H1 (cell line): ENCODE measurements at regions not wholly inside any gene's neighbourhood (a gene's known extent, or its start where the extent isn't known, plus 50 kb on each side); places are given as distances from the start of the nearest gene placed in this dataset.
A peak's percentile ranks its signal among the peaks of the same experiment; 100 is the strongest.

Source experiments
- CTCF ChIA-PET: fragments of 300-600 bp; sonication (Branson Sonifier 250); formaldehyde crosslinking; loops from one replicate; lab custom pipeline; 2021; ENCODE audit not compliant: partially characterized antibody; lab: Charles Lee
- POLR2A ChIA-PET: fragments of 300-600 bp; sonication (Branson Sonifier 250); formaldehyde crosslinking; loops from one replicate; lab custom pipeline; 2021; ENCODE audit warnings: inconsistent platforms; ENCODE audit not compliant: partially characterized antibody; lab: Charles Lee
- DNase-seq, 2 experiments: peaks; one replicate each; pipeline versions ENCODE4 v3.0.0 to v3.0.0-alpha.2; 2010 to 2022; ENCODE audit warnings: low spot score in 2 of 2, low read depth in 1 of 2, mixed read lengths in 1 of 2
- FAIRE-seq: peaks from 2 replicates; lab custom pipeline; 2011; peaks lifted over from hg19 to GRCh38; lab: Jason Lieb, UNC
- H2AFZ ChIP-seq: 2 replicates; pipeline ENCODE4 v1.8.1; 2012; ENCODE audit warnings: low read length, inconsistent platforms
- H2AK5ac ChIP-seq: 2 replicates; pipeline ENCODE4 v1.6.1; 2013; ENCODE audit warnings: low read depth, low read length
- H2BK120ac ChIP-seq: replicated peaks from 2 replicates; pipeline ENCODE3; 2013; ENCODE audit warnings: low read depth, low read length, inconsistent platforms
- H2BK12ac ChIP-seq: 2 replicates; pipeline ENCODE4 v1.6.1; 2013; ENCODE audit warnings: low read depth, low read length
- H2BK15ac ChIP-seq: 2 replicates; pipeline ENCODE4 v1.6.1; 2013; ENCODE audit warnings: low read length
- H2BK20ac ChIP-seq: 2 replicates; pipeline ENCODE4 v1.6.1; 2013; ENCODE audit warnings: low read length
- H2BK5ac ChIP-seq: 2 replicates; pipeline ENCODE4 v1.6.1; 2013; ENCODE audit warnings: low read depth, low read length
- H3K14ac ChIP-seq: 2 replicates; pipeline ENCODE4 v1.6.1; 2013; ENCODE audit warnings: inconsistent platforms; ENCODE audit not compliant: insufficient read length
- H3K18ac ChIP-seq: 2 replicates; pipeline ENCODE4 v1.6.1; 2013; ENCODE audit warnings: low read length; ENCODE audit errors: extremely low read depth
- H3K23ac ChIP-seq: 2 replicates; pipeline ENCODE4 v1.6.1; 2013; ENCODE audit warnings: inconsistent platforms; ENCODE audit not compliant: insufficient read length
- H3K23me2 ChIP-seq: 2 replicates; pipeline ENCODE4 v1.6.1; 2013; ENCODE audit warnings: low read depth, low read length
- H3K27ac ChIP-seq: 2 replicates; pipeline ENCODE4 v1.6.1; 2011; ENCODE audit warnings: low read depth, low read length, inconsistent platforms
- H3K27me3 ChIP-seq, 4 experiments: replicated peaks in 1 of 4; 1 replicate in 1 of 4; 2 replicates in 3 of 4; pipeline versions ENCODE4 v1.6.1 to v1.8.1; 2011 to 2013; ENCODE audit warnings: low read length in 3 of 4, mild to moderate bottlenecking in 3 of 4, inconsistent platforms in 2 of 4, mixed read lengths in 2 of 4, moderate library complexity in 1 of 4; ENCODE audit not compliant: control insufficient read depth in 3 of 4, insufficient read depth in 3 of 4; ENCODE audit errors: extremely low read depth in 1 of 4
- H3K36me3 ChIP-seq, 4 experiments: 2 replicates each; pipeline versions ENCODE4 v1.6.1 to v1.8.1; 2011 to 2013; ENCODE audit warnings: mild to moderate bottlenecking in 4 of 4, low read length in 3 of 4, moderate library complexity in 2 of 4, control low read depth in 1 of 4, inconsistent platforms in 1 of 4; ENCODE audit not compliant: insufficient read depth in 4 of 4, control insufficient read depth in 2 of 4
- H3K4ac ChIP-seq: replicated peaks from 2 replicates; pipeline ENCODE3; 2013; ENCODE audit warnings: low read length, low read depth, mixed read lengths, inconsistent platforms; ENCODE audit not compliant: insufficient read length
- H3K4me1 ChIP-seq, 4 experiments: replicated peaks in 1 of 4; 1 replicate in 1 of 4; 2 replicates in 3 of 4; pipeline versions ENCODE4 v1.6.1 to v1.8.1; 2011 to 2013; ENCODE audit warnings: low read length in 3 of 4, inconsistent platforms in 2 of 4, mixed read lengths in 1 of 4; ENCODE audit not compliant: insufficient read depth in 4 of 4, control insufficient read depth in 3 of 4
- H3K4me2 ChIP-seq, 2 experiments: 2 replicates each; pipeline versions ENCODE4 v1.6.1 to v1.8.1; 2011 to 2013; ENCODE audit warnings: low read depth in 2 of 2, low read length in 2 of 2, control low read depth in 1 of 2, inconsistent platforms in 1 of 2, mild to moderate bottlenecking in 1 of 2; ENCODE audit not compliant: insufficient read depth in 1 of 2
- H3K4me3 ChIP-seq, 4 experiments: fragments of 200-600, 300-600 bp in 1 of 4; sonication (generic), shearing (Covaris generic), sonication (Bioruptor Twin) in 1 of 4; 2 replicates each; pipeline versions ENCODE4 v1.5.1 to v1.8.1; 2011 to 2016; ENCODE audit warnings: low read length in 4 of 4, low read depth in 3 of 4, control low read depth in 2 of 4, inconsistent platforms in 2 of 4, mild to moderate bottlenecking in 2 of 4, mixed read lengths in 1 of 4, moderate library complexity in 1 of 4; ENCODE audit not compliant: insufficient read depth in 2 of 4; ENCODE audit errors: extremely low read depth in 1 of 4
- H3K56ac ChIP-seq: replicated peaks from 2 replicates; pipeline ENCODE3; 2013; ENCODE audit warnings: low read depth, mild to moderate bottlenecking, mixed read lengths, low read length, inconsistent platforms; ENCODE audit not compliant: insufficient read length
- H3K79me1 ChIP-seq: 2 replicates; pipeline ENCODE4 v1.6.1; 2013; ENCODE audit warnings: low read depth, low read length, control low read depth
- H3K79me2 ChIP-seq, 2 experiments: 2 replicates each; pipeline versions ENCODE4 v1.6.1 to v1.8.1; 2012 to 2013; ENCODE audit warnings: low read length in 2 of 2, mild to moderate bottlenecking in 2 of 2, inconsistent platforms in 1 of 2; ENCODE audit not compliant: insufficient read depth in 2 of 2, control insufficient read depth in 1 of 2
- H3K9ac ChIP-seq, 4 experiments: replicated peaks in 1 of 4; 1 replicate in 1 of 4; 2 replicates in 3 of 4; pipeline versions ENCODE4 v1.6.1 to v1.8.1; 2011 to 2013; ENCODE audit warnings: low read depth in 3 of 4, low read length in 3 of 4, control low read depth in 2 of 4, mild to moderate bottlenecking in 2 of 4, moderate library complexity in 2 of 4, inconsistent platforms in 1 of 4; ENCODE audit errors: extremely low read depth in 1 of 4
- H3K9me3 ChIP-seq, 2 experiments: 2 replicates each; pipeline versions ENCODE4 v1.6.1 to v1.8.1; 2012 to 2013; ENCODE audit warnings: mild to moderate bottlenecking in 2 of 2, moderate library complexity in 2 of 2, control low read depth in 1 of 2, inconsistent platforms in 1 of 2, low read depth in 1 of 2, low read length in 1 of 2, mixed read lengths in 1 of 2; ENCODE audit not compliant: insufficient read depth in 2 of 2
- H4K20me1 ChIP-seq, 2 experiments: replicated peaks in 1 of 2; 2 replicates each; pipeline versions ENCODE3 to v1.8.1; 2011 to 2013; ENCODE audit warnings: inconsistent platforms in 2 of 2, low read length in 2 of 2, mild to moderate bottlenecking in 1 of 2; ENCODE audit not compliant: insufficient read depth in 2 of 2, control insufficient read depth in 1 of 2
- H4K5ac ChIP-seq: 2 replicates; pipeline ENCODE4 v1.6.1; 2013; ENCODE audit warnings: low read length, low read depth, mixed read lengths, inconsistent platforms; ENCODE audit not compliant: insufficient read length
- H4K8ac ChIP-seq: 2 replicates; pipeline ENCODE4 v1.8.0; 2013; ENCODE audit warnings: mild to moderate bottlenecking, moderate library complexity, low read length, inconsistent platforms; ENCODE audit not compliant: insufficient read depth; ENCODE audit errors: extremely low read depth
- H4K91ac ChIP-seq: replicated peaks from 2 replicates; pipeline ENCODE3; 2013; ENCODE audit warnings: low read length, mixed read lengths, inconsistent platforms; ENCODE audit not compliant: insufficient read length
- CEBPB ChIP-seq: IDR thresholded peaks from 2 replicates; pipeline ENCODE4 v1.6.1; 2012; ENCODE audit warnings: low read depth, low read length
- WGBS, 2 experiments: shearing (Covaris generic) in 1 of 2; methylation state at CpG; one replicate each; pipeline versions ENCODE4 v1.1.6 to v1.1.7; 2013 to 2015; ENCODE audit warnings: low lambda C conversion rate in 2 of 2, mixed read lengths in 2 of 2, inconsistent platforms in 1 of 2, low coverage in 1 of 2, missing lambda C conversion rate in 1 of 2; ENCODE audit not compliant: insufficient replicate concordance in 2 of 2, insufficient coverage in 1 of 2, insufficient read length in 1 of 2; ENCODE audit errors: extremely low coverage in 1 of 2, missing lambda C conversion rate in 1 of 2; 5-methylcytosine and 5-hydroxymethylcytosine counted together

- DNase-seq: no peak
- Histone ChIP-seq H2AFZ (no peak overlapping the region), H2BK5ac (no peak overlapping the region), H3K9me3 (no peaks in the 10 kb centered on the region), H2BK15ac (no peak overlapping the region), H3K4me2 (no peak overlapping the region), H3K56ac (no peak overlapping the region), H3K36me3 (no peaks in the 10 kb centered on the region)
- WGBS, 2 experiments: 93% methylated on average over 6 of the region's 6 CpGs; no CpG with 5 or more reads in 1 of the 2 experiments
- no peak for TF ChIP-seq CEBPB
- TF ChIP-seq, all 59 proteins: peak for 0
- Histone ChIP-seq H3K9ac (no peak overlapping the region), H3K23ac (no peak overlapping the region), H3K14ac (no peak overlapping the region), H3K27me3 (no peaks in the 10 kb centered on the region), H3K4me3 (no peak overlapping the region), H3K4me1 (no peaks in the 10 kb centered on the region), H3K27ac (no peak overlapping the region), H3K79me2 (no peaks in the 10 kb centered on the region), H3K23me2 (no peaks in the 10 kb centered on the region), H3K79me1 (no peaks in the 10 kb centered on the region), H2BK120ac (no peak overlapping the region), H3K18ac (no peak overlapping the region), H2BK12ac (no peak overlapping the region), H4K8ac (no peak overlapping the region), H4K5ac (no peak overlapping the region), H3K4ac (peak overlapping the region; percentile 21), H2BK20ac (no peak overlapping the region), H4K20me1 (no peaks in the 10 kb centered on the region), H2AK5ac (no peak overlapping the region), H4K91ac (no peak overlapping the region)
- ChIA-PET POLR2A (no interaction called here), CTCF (interaction anchor here (0.6 to 0.8 kb wide), 2 partner anchors 749 to 792 kb away, joined by 3 read pairs; no protein-coding TSS in a partner anchor)
- no peak for FAIRE-seq
Observed at GRCh38 chr10:4054656-4055435, 269.8 kb upstream of the KLF6 start.
